Esophagus mucosa (tissue), 1 donor: ENCODE measurements at regions not wholly inside any gene's neighbourhood (a gene's known extent, or its start where the extent isn't known, plus 50 kb on each side); places are given as distances from the start of the nearest gene placed in this dataset.
A peak's percentile ranks its signal among the peaks of the same experiment; 100 is the strongest.

Source experiments
- ATAC-seq: fragments of 200-7000 bp; cut with Tn5 transposase; one replicate; pipeline ENCODE4 v1.9.1; 2020
- donor health status: DM: yes; HTN: yes; CAD: no.

DNA sequence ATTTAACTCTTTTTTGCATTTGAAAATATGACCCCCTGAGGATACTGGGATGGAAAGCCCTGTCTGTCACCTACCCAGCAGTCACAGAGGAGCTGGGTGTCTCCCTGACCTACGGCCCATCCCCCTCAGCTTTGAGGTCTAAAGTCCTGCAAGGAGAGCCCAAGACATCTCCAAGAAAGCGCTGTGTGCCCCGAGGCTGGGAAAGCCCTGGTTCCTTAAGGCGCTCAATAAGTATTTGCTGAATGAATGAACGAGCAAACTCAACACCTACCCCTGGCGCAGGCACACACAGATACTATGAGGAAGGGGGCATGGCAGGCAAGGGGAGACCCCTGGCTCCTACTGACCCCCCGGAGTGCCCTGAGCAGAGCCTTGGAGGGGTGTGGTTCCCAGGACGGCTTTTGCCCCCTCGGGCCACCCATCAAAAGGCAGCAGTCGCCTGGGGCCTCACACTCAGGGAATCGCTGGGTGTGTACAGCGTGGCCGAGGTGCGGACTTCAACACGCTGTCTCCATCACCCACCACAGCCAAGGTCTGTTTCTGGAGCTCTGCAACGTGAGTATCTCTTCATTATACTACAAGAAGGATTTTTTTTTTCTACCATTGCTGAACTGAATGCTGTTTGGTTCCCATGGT is 211.6 kb downstream of the ERCC6L2 start:
- no peak for ATAC-seq

GRCh38 chr9:96085491-96086143 is 210.1 kb downstream of the ERCC6L2 start:
- ATAC-seq, result no peak

- no peak for ATAC-seq
Observed at GRCh38 chr9:96084331-96084734, 208.8 kb downstream of the ERCC6L2 start.

GRCh38 chr9:96082516-96083232 is 207.2 kb downstream of the ERCC6L2 start:
- ATAC-seq, result no peak

- ATAC-seq, result peak; percentile 98
Observed at GRCh38 chr9:96080364-96080763, 204.9 kb downstream of the ERCC6L2 start.

DNA sequence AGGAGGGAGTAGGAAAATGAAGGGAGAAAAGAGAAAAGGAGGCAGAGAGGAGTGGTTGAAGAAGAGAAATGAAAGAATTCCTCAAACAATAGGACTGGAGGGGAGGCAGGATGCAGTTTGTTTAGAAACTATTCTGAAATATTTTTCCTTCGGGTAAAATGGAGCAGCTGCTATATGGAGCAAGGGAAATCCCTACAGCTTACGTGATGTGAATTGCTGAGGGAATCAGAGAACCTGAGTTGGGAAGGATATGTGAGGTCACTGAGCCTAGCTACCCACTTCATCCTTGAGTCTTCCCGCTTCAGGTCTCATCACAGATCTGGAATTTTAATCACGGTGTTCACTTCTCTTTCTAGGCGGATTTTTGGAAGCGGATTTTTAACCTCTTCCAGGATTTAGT is 204.3 kb downstream of the ERCC6L2 start:
- ATAC-seq, result no peak

DNA sequence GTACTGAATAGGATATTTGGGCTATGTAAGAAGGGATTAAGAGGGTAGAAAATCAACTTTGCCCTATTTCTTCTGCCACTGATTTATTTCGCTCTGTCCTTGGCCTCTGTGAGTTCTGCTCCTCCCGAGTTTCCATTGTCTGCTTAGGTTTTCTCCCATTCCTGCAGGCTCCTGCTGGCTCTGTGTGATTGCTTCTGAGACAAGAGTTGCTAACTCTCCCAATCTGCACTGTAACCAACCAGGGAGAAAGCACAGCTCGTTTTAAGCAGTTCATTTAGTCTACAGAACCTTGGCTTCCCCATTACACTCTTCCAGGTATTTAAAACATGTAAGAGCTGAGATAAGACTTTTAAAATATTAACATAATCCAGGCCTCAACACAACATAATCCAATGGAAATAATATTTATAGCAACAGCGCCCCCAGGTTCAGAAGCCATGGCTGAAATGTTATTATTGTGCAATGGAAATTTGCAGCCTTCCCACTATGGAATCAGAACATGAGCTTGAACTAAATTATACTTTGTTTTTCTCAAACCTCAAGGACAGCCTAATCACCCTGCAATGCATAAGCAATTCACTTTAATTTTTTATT is 203.5 kb downstream of the ERCC6L2 start:
- no peak for ATAC-seq

GRCh38 chr9:96075757-96076156 is 200.3 kb downstream of the ERCC6L2 start:
- ATAC-seq, result no peak

- ATAC-seq, result no peak
Observed at GRCh38 chr9:96075111-96075510, 199.6 kb downstream of the ERCC6L2 start.

DNA sequence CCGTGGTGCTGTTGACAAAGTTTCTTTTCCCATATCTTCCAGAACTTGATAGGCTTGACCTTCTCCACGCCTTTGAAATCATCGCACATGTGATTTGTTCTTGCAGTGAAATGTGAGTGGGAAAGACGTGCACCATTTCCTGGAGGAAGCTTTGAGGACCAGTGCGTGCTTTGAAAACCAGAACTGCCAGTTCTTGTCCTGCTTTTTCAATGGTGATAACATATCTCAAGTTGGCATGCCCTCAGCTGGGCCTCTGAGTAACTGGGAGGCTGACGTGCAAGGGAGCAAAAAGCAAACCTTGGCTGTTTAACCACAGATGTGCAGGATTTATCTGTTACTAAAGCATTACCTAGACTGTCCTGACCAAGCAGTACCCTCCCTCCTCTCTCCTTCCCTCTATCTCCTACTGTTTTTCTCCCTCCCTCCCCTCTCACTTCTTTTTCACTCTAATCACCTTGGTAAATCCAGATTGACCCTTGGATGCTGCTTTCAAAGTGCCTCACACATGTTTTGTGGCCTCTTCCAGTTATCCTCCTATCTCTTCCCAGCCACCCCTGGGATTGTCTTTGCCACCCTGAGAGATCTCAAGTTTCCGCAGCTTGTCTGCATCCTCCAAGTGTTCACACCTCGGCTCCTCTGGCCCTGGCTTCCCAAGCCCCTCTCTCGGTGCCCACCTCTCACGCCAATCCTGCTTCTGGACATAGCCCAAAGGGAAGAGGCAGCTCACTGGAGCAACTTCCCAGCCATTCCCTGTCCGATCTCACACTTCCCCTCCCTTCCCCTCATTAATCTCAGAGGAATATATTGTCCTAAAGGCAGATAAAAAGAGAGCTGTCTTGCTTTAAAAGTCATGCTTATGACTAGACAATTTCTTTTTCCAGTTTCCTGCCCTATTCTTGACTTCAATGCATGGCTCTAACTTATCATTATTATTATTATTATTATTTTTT is 198.3 kb downstream of the ERCC6L2 start:
- ATAC-seq, result peak; percentile 28

- ATAC-seq, result no peak
Observed at GRCh38 chr9:96072930-96073329, 197.4 kb downstream of the ERCC6L2 start.

GRCh38 chr9:96071815-96072124 is 196.3 kb downstream of the ERCC6L2 start:
- ATAC-seq, result no peak

- peak; percentile 64 for ATAC-seq
Observed at GRCh38 chr9:96071076-96071814, 195.8 kb downstream of the ERCC6L2 start.

DNA sequence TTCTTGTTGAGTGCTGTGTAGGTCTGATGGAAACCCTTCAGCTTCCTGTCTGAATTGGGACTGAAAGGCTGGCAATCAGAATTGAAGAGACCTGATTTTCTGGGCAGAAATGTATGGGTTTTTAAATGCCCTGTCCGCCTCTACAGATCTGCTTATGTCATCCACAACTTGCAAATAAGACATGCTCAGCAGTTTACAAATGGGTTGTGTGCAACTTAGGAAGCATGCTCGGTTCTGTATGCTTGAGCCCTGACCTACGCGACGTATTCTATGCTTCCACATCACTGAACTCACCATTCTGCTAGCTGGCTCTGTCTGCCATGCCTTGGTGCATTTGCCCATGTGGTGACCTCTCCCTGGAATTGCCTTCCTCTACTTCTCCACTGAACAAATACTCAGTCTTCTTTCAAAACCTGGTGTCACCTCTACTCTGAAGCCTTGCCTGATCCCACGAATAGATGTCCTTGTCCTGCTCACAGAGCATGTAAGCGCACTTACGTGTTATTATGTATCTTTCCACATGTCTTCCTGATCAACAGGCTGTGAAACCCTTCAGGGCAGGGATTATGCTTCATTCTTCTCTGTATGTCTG is 194.2 kb downstream of the ERCC6L2 start:
- ATAC-seq, result no peak

DNA sequence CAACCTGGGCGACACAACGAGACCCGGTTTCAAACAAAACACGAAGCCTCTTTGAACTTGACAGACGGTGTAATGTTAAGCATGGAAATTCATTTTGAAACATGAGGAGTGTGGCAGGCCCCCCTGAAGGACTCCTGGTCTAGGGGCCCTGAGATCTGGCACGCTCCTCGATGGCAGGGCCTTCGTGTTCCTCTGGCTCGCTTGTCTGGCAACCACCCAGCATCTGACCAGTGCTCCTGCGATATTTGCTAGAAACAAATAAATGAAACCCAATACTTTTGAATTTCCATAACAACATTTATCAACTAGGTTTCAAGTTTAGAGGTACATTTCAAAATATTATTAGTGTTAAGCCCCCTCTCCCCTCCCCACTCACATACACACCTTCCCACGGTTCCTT is 193.0 kb downstream of the ERCC6L2 start:
- ATAC-seq, result no peak

GRCh38 chr9:96067600-96067999 is 192.1 kb downstream of the ERCC6L2 start:
- ATAC-seq, result no peak

DNA sequence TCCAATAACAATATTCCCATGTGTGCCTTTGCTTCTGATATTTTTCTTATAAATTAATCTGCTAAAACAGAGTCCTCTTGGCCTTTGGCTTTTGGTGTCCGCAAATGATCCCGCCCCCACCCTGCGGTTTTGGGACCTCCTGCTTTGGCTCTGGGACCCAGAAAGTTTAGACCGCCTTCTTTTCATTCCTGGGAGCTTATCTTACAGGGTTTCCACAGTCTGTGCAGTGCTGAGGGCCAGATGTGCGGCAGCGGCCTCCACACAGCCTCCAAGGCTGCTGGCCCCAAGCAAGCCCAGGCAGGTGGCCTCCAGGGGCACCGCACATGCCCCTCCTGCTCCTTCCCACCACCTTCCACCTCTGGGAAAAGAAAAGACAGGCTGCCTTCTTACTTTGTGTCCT is 191.5 kb downstream of the ERCC6L2 start:
- no peak for ATAC-seq

DNA sequence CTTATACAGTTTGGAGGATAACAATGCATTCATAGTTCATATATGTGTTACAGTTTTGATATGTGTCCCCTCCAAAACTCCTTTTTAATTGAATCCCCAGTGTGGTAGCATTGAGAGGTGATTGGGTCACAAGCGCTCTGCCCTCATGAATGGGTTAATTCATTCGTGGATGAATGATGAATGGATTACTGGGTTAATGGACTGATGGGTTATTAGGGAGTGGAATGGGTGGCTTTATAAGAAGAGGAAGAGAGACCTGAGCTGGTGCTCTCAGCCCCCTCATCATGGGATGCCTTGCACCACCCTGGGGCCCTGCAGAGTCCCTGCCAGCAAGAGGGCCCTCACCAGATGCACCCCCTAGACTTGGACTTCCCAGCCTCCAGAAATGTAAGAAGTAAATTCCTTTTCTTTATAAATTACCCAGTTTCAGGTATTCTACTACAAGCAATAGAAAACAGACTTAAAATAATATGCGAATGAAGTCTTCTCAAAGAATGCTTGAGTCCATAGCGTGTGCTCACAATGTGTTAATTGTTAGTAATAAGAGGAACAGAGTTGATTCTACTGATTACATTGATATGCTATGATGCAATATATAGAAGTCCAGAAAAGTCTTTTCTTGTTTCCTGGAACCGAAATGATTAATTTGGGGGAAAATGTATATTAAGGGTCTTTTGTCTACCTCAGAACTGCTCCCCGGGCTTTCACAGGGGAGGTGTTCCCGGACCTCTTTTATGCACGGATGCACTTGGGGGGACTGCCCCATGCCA is 190.2 kb downstream of the ERCC6L2 start:
- ATAC-seq, result no peak

GRCh38 chr9:96064826-96065481 is 189.5 kb downstream of the ERCC6L2 start:
- no peak for ATAC-seq

GRCh38 chr9:96062854-96063253 is 187.4 kb downstream of the ERCC6L2 start:
- ATAC-seq, result no peak
